Left lung (tissue), 4 donors: ENCODE measurements at regions not wholly inside any gene's neighbourhood (a gene's known extent, or its start where the extent isn't known, plus 50 kb on each side); places are given as distances from the start of the nearest gene placed in this dataset.

Experiments
- ATAC-seq: fragments of 200-7000 bp; cut with Tn5 transposase; one replicate; pipeline ENCODE4 v1.9.1; 2020; ENCODE audit warnings: moderate library complexity
- DNase-seq, 4 donors: peaks; one replicate each; pipeline ENCODE4 v3.0.0-alpha.2; 2013 to 2020
- H3K27ac ChIP-seq, 2 donors: fragments of 200-600 bp; sonication (generic) in 1 of 2; one replicate each; pipeline versions ENCODE4 v1.5.0 to v1.8.0; 2020 to 2021
- H3K27me3 ChIP-seq, 2 donors: fragments of 200-600 bp; sonication (generic) in 1 of 2; one replicate each; pipeline versions ENCODE4 v1.5.0 to v1.8.0; 2020 to 2021
- H3K36me3 ChIP-seq, 2 donors: fragments of 200-600 bp; sonication (generic) in 1 of 2; one replicate each; pipeline versions ENCODE4 v1.5.0 to v1.8.0; 2020 to 2021
- H3K4me1 ChIP-seq, 2 donors: fragments of 200-600 bp; one replicate each; pipeline ENCODE4 v1.8.0; 2021
- H3K4me3 ChIP-seq, 2 donors: fragments of 200-600 bp; sonication (generic) in 1 of 2; one replicate each; pipeline versions ENCODE4 v1.5.0 to v1.8.0; 2020 to 2021; ENCODE audit warnings: mild to moderate bottlenecking in 1 of 2
- H3K9me3 ChIP-seq, 2 donors: fragments of 200-600 bp; sonication (generic) in 1 of 2; one replicate each; pipeline versions ENCODE4 v1.5.0 to v1.8.0; 2020 to 2021
- intact Hi-C, 2 donors: fragments of 100-400 bp; cut with DNase I; formaldehyde crosslinking; loops; one replicate each; pipeline versions ENCODE4 v1.11.2 to v1.14.2; 2022
- TF ChIP-seq, protein P1 (sequence below), 2 donors: fragments of 200-600 bp; sonication (generic) in 1 of 2; IDR thresholded peaks; one replicate each; pipeline versions ENCODE4 v1.5.0 to v1.8.0; 2021; ENCODE audit warnings: antibody characterized with exemption in 2 of 2
- donor health status: DM: no; HTN: yes; CAD: no.
- donor health status: DM: no; HTN: no; CAD: no.

DNA sequence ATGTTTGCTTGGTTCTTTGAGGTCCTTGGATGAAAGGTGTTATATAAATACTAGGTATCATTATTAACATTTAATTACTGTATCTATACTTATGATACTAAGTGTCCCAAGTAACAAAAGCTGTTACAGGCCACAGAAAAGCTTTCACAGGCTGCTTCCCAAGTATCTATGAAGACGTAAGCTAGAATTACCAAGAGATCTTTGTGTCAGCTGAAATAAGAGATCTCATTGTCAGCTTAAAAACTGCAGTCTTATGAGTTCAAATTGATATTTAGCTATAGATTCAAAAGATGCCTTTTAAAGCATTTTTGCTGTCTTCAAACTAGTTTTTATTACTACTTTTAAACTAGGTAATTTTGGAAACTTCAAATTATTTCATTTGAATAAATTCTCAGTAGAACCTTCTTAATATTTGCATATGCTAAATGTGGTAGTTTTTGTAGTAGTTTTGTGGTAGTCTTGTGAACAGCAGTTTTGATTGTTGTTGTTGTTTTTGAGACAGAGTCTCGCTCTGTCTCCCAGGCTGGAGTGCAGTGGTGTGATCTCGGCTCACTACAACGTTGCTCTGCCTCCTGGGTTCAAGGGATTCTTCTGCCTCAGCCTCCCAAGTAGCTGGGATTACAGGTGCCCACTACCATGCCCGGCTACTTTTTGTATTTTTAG, 170.0 kb upstream of the RPL34 start:
- Histone ChIP-seq H3K4me1 (no peaks in the 10 kb centered on the region), H3K9me3 (no peaks in the 10 kb centered on the region), H3K4me3 (no peak overlapping the region), H3K36me3 (no peaks in the 10 kb centered on the region), H3K27ac (no peak overlapping the region), H3K27me3 (no peaks in the 10 kb centered on the region)
- TF ChIP-seq, protein P1, sequence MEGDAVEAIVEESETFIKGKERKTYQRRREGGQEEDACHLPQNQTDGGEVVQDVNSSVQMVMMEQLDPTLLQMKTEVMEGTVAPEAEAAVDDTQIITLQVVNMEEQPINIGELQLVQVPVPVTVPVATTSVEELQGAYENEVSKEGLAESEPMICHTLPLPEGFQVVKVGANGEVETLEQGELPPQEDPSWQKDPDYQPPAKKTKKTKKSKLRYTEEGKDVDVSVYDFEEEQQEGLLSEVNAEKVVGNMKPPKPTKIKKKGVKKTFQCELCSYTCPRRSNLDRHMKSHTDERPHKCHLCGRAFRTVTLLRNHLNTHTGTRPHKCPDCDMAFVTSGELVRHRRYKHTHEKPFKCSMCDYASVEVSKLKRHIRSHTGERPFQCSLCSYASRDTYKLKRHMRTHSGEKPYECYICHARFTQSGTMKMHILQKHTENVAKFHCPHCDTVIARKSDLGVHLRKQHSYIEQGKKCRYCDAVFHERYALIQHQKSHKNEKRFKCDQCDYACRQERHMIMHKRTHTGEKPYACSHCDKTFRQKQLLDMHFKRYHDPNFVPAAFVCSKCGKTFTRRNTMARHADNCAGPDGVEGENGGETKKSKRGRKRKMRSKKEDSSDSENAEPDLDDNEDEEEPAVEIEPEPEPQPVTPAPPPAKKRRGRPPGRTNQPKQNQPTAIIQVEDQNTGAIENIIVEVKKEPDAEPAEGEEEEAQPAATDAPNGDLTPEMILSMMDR (IDR thresholded peaks at IDR 0.05), result no peak
- intact Hi-C loops, result no loop called here
- no peak for DNase-seq
- no peak for ATAC-seq

DNA sequence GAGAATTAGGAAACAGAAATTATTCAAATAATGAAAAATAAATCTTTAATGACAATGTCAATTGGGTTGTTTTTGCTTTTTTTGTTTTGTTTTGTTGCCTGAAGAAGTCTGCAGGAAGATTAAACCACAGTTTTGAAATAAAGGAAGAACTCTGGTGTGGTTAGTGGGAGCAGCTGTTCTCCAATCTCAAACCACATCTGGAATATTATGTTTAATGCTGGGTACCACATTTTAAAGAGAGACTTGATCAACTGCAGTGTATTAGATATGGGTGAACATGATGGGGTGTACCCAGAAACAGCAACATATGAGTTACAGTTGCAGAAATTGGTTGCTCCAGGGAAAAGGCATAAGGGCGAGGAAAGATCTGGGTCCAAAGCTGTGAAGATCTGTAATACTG, 171.2 kb upstream of the RPL34 start:
- TF ChIP-seq, protein P1 (IDR thresholded peaks at IDR 0.05), result no peak
- DNase-seq (no peak), ATAC-seq (no peak)
- intact Hi-C loops, result no loop called here
- Histone ChIP-seq H3K27ac (no peak overlapping the region), H3K4me1 (no peaks in the 10 kb centered on the region), H3K27me3 (no peaks in the 10 kb centered on the region), H3K4me3 (no peak overlapping the region), H3K9me3 (no peaks in the 10 kb centered on the region), H3K36me3 (no peaks in the 10 kb centered on the region)

DNA sequence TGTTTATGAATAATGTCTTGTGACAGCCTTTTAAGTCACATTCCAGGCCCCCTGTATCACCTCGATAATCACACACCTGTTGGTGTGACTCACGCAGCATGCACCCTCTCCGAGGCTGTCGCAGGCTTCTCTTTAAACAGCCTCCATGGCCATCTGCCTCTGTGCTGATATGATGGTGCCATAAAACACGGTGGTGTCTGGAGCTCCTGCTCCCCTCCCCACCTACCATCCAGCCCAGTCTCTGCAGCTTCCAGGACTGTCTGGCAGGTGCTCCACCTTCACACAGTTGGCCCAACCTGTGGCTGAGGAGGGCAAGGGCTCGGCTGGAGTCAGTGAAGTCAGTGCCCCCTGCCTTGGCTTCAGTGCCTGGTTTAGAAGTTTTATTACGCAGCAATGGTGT, 173.8 kb upstream of the RPL34 start:
- ATAC-seq (no peak), DNase-seq (no peak)
- no peak overlapping the region for H3K27ac ChIP-seq
- no peaks in the 10 kb centered on the region for H3K27me3 ChIP-seq
- no peaks in the 10 kb centered on the region for H3K9me3 ChIP-seq
- H3K4me3 ChIP-seq, result no peak overlapping the region
- no peaks in the 10 kb centered on the region for H3K36me3 ChIP-seq
- TF ChIP-seq, protein P1 (IDR thresholded peaks at IDR 0.05), result no peak
- H3K4me1 ChIP-seq, result no peaks in the 10 kb centered on the region
- intact Hi-C loops, result no loop called here

DNA sequence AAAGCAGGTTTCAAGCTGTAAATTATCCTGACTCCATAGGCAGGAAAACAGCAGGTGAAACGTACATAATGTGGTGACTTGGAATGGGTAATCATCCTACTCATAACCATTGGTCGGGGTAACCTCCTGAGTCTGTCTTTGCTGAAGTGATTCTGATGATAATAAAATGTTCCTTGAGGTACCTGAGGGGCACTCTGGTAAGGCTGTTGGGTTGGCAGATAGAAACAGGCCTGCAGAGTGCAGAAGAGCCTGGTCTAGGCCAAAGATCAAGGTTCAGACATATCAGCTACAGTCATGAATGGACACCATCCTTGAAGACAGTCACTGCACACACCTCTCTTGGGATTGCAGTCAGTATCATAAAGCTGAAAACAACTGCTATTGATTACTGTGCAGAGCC, 174.7 kb upstream of the RPL34 start:
- no peak for DNase-seq
- Histone ChIP-seq H3K36me3 (no peaks in the 10 kb centered on the region), H3K27ac (no peak overlapping the region), H3K27me3 (no peaks in the 10 kb centered on the region), H3K9me3 (no peaks in the 10 kb centered on the region), H3K4me3 (no peak overlapping the region), H3K4me1 (no peaks in the 10 kb centered on the region)
- TF ChIP-seq, protein P1 (IDR thresholded peaks at IDR 0.05), result no peak
- ATAC-seq, result no peak
- intact Hi-C loops, result no loop called here

DNA sequence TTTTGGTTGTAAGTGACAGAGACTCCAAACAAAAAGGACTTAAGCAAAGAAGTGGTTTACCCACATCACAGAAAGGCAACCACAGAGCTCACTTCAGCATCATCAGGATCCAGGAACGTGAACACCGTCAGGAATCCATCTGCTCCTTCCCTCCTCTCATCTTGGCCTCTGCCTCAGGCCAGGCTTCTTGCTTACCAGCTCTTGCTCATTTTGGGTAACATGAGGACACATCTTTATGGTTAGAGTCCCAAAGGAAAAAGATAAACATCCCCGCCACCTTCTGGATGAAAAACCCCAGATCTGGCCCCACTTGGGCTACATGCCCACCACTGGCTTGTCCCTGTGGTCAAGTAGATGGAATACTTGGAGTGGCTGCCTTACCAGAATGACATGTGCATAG, 176.8 kb upstream of the RPL34 start:
- H3K36me3 ChIP-seq, result no peaks in the 10 kb centered on the region
- intact Hi-C loops, result no loop called here
- TF ChIP-seq, protein P1 (IDR thresholded peaks at IDR 0.05), result no peak
- H3K4me3 ChIP-seq, result no peak overlapping the region
- no peak for ATAC-seq
- H3K4me1 ChIP-seq, result no peaks in the 10 kb centered on the region
- H3K27me3 ChIP-seq, result no peaks in the 10 kb centered on the region
- no peak for DNase-seq
- H3K27ac ChIP-seq, result no peak overlapping the region
- no peaks in the 10 kb centered on the region for H3K9me3 ChIP-seq
